HAP-1 (cell line): ENCODE measurements at regions not wholly inside any gene's neighbourhood (a gene's known extent, or its start where the extent isn't known, plus 50 kb on each side); places are given as distances from the start of the nearest gene placed in this dataset.

Source experiments
- DNase-seq, 2 experiments: peaks; one replicate each; pipeline ENCODE4 v3.0.0-alpha.2; 2016 to 2020; ENCODE audit warnings: low spot score in 2 of 2
- H3K27me3 ChIP-seq: fragments of 250-450 bp; sonication (Bioruptor Pico); 2 replicates; pipeline ENCODE4 v1.5.1; 2020; ENCODE audit warnings: low read depth, mild to moderate bottlenecking, moderate library complexity
- H3K36me3 ChIP-seq: fragments of 250-450 bp; sonication (Bioruptor Pico); replicated peaks from 2 replicates; pipeline ENCODE4 v1.5.1; 2020; ENCODE audit warnings: mild to moderate bottlenecking
- H3K4me1 ChIP-seq: fragments of 250-450 bp; sonication (Bioruptor Pico); 2 replicates; pipeline ENCODE4 v1.5.1; 2020; ENCODE audit warnings: mild to moderate bottlenecking
- H3K4me3 ChIP-seq: fragments of 250-450 bp; sonication (Bioruptor Pico); 2 replicates; pipeline ENCODE4 v1.5.1; 2020; ENCODE audit warnings: mild to moderate bottlenecking, moderate library complexity
- H3K9me3 ChIP-seq: fragments of 250-450 bp; sonication (Bioruptor Pico); 2 replicates; pipeline ENCODE4 v1.5.1; 2020; ENCODE audit warnings: mild to moderate bottlenecking, moderate library complexity
- in situ Hi-C: fragments of 300-500 bp; cut with MboI; formaldehyde crosslinking; loops from 3 replicates; pipeline ENCODE4 v1.14.3; 2020; ENCODE audit warnings: low sequenced_read_pairs, inconsistent platforms, mixed read lengths

GRCh38 chr3:147977001-147977400 lies 567.8 kb downstream of the ZIC1 start:
- in situ Hi-C loops, result no loop called here
- Histone ChIP-seq H3K9me3 (no peaks in the 10 kb centered on the region), H3K4me3 (no peak overlapping the region), H3K36me3 (no peaks in the 10 kb centered on the region), H3K4me1 (no peaks in the 10 kb centered on the region), H3K27me3 (no peaks in the 10 kb centered on the region)
- no peak for DNase-seq

- DNase-seq, result no peak
- in situ Hi-C loops, result no loop called here
- H3K4me1 ChIP-seq, result no peaks in the 10 kb centered on the region
Observed at GRCh38 chr3:147987549-147987948, 578.4 kb downstream of the ZIC1 start.

GRCh38 chr3:147989344-147989743 lies 580.2 kb downstream of the ZIC1 start:
- Histone ChIP-seq H3K4me1 (no peaks in the 10 kb centered on the region), H3K9me3 (no peaks in the 10 kb centered on the region), H3K36me3 (no peaks in the 10 kb centered on the region), H3K27me3 (no peaks in the 10 kb centered on the region), H3K4me3 (no peak overlapping the region)
- in situ Hi-C loops, result no loop called here
- DNase-seq, result no peak

More at GRCh38 chr3:147987549-147987948, 578.4 kb downstream of the ZIC1 start:
- H3K4me3 ChIP-seq, result no peak overlapping the region
- no peaks in the 10 kb centered on the region for H3K36me3 ChIP-seq
- H3K27me3 ChIP-seq, result no peaks in the 10 kb centered on the region
- H3K9me3 ChIP-seq, result no peaks in the 10 kb centered on the region

GRCh38 chr3:148002705-148003205 lies 593.6 kb downstream of the ZIC1 start:
- DNase-seq, result no peak
- H3K9me3 ChIP-seq, result no peaks in the 10 kb centered on the region
- no peak overlapping the region for H3K4me3 ChIP-seq

GRCh38 chr3:148004331-148004730 lies 595.2 kb downstream of the ZIC1 start:
- H3K36me3 ChIP-seq, result no peaks in the 10 kb centered on the region
- no peak overlapping the region for H3K4me3 ChIP-seq
- H3K27me3 ChIP-seq, result no peaks in the 10 kb centered on the region
- no peak for DNase-seq
- H3K9me3 ChIP-seq, result no peaks in the 10 kb centered on the region
- H3K4me1 ChIP-seq, result no peaks in the 10 kb centered on the region
- in situ Hi-C loops, result no loop called here

More at GRCh38 chr3:148002705-148003205, 593.6 kb downstream of the ZIC1 start:
- no peaks in the 10 kb centered on the region for H3K27me3 ChIP-seq
- H3K36me3 ChIP-seq, result no peaks in the 10 kb centered on the region
- no peaks in the 10 kb centered on the region for H3K4me1 ChIP-seq
- in situ Hi-C loops, result no loop called here

DNA sequence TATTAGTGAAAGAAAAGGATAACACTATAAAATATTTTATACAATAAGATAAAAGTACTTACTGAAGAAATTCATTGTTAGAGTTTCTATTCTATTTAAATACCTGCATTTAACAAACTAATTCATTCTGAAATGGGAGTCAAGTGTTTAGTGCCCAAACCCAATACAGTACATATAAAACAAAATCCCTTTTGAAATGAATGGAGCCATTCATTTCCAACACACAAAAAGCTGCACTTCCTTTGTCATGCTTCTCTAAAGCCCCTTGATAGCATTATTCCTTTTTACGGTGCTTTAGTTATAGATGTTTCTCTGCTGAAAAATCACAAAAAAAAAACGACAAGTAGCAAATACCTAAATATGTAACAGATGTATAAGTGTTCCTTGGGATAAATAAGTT lies 596.3 kb downstream of the ZIC1 start:
- Histone ChIP-seq H3K4me3 (no peak overlapping the region), H3K9me3 (no peaks in the 10 kb centered on the region), H3K36me3 (no peaks in the 10 kb centered on the region), H3K27me3 (no peaks in the 10 kb centered on the region), H3K4me1 (no peaks in the 10 kb centered on the region)
- DNase-seq, result peak in 1 of 2 experiments; percentile 84
- in situ Hi-C loops, result no loop called here

GRCh38 chr3:148006508-148006907 lies 597.3 kb downstream of the ZIC1 start:
- no peaks in the 10 kb centered on the region for H3K27me3 ChIP-seq
- in situ Hi-C loops, result no loop called here
- no peaks in the 10 kb centered on the region for H3K36me3 ChIP-seq
- H3K4me3 ChIP-seq, result no peak overlapping the region
- H3K4me1 ChIP-seq, result no peaks in the 10 kb centered on the region
- DNase-seq, result no peak
- no peaks in the 10 kb centered on the region for H3K9me3 ChIP-seq

GRCh38 chr3:148008591-148008990 lies 599.4 kb downstream of the ZIC1 start:
- no peak for DNase-seq
- H3K4me1 ChIP-seq, result no peaks in the 10 kb centered on the region
- in situ Hi-C loops, result no loop called here
- no peak overlapping the region for H3K4me3 ChIP-seq
- no peaks in the 10 kb centered on the region for H3K9me3 ChIP-seq
- no peaks in the 10 kb centered on the region for H3K27me3 ChIP-seq
- no peaks in the 10 kb centered on the region for H3K36me3 ChIP-seq

DNA sequence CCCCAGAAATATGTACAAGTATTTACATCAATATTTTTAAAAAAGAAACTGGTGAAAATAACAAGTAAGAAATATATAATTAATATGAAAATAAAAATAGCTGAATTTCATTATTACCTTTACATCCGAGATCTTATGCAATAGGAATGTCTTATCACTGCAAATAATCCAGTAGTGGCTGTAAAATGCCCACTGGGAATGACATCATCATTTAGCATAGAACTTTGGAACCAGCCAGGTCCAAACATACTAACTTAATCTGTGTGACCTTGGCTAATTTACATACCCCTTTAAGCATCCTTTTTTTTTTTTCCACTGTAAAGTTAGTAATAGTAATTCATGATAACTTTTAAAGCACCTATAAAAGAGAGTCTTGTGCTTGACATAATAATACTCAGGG lies 611.7 kb downstream of the ZIC1 start:
- in situ Hi-C loops, result no loop called here
- no peaks in the 10 kb centered on the region for H3K27me3 ChIP-seq
- DNase-seq, result no peak
- no peaks in the 10 kb centered on the region for H3K4me1 ChIP-seq
- no peaks in the 10 kb centered on the region for H3K36me3 ChIP-seq
- no peaks in the 10 kb centered on the region for H3K9me3 ChIP-seq
- H3K4me3 ChIP-seq, result no peak overlapping the region

- DNase-seq, result no peak
- H3K4me1 ChIP-seq, result no peaks in the 10 kb centered on the region
- H3K27me3 ChIP-seq, result no peaks in the 10 kb centered on the region
- in situ Hi-C loops, result no loop called here
- no peaks in the 10 kb centered on the region for H3K9me3 ChIP-seq
- H3K36me3 ChIP-seq, result no peaks in the 10 kb centered on the region
- no peak overlapping the region for H3K4me3 ChIP-seq
Observed at GRCh38 chr3:148021381-148021780, 612.2 kb downstream of the ZIC1 start.

DNA sequence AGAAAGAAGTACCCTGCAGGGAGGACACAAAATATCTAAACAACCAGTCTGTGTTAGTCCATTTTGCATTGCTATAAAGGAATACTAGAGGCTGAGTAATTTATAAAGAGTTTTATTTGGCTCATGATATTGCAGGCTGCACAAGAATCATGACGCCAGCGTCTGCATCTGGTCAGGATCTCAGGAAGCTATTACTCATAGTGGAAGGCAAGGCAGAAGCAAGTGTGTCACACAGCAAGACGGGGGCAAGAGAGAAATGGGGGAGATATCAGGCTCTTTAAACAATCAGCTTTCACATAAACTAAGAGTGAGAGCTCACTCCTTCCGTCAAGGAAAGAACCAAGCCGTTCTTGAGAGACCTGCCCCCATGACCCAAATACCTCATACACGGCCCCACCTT lies 614.8 kb downstream of the ZIC1 start:
- H3K9me3 ChIP-seq, result no peaks in the 10 kb centered on the region
- no peaks in the 10 kb centered on the region for H3K4me1 ChIP-seq
- no peak overlapping the region for H3K4me3 ChIP-seq
- in situ Hi-C loops, result no loop called here
- DNase-seq, result no peak
- H3K36me3 ChIP-seq, result no peaks in the 10 kb centered on the region
- H3K27me3 ChIP-seq, result no peaks in the 10 kb centered on the region

- Histone ChIP-seq H3K4me3 (no peak overlapping the region), H3K4me1 (no peaks in the 10 kb centered on the region), H3K9me3 (no peaks in the 10 kb centered on the region), H3K36me3 (no peaks in the 10 kb centered on the region), H3K27me3 (no peaks in the 10 kb centered on the region)
- in situ Hi-C loops, result no loop called here
- DNase-seq, result no peak
Observed at GRCh38 chr3:148026009-148026588, 616.9 kb downstream of the ZIC1 start.

DNA sequence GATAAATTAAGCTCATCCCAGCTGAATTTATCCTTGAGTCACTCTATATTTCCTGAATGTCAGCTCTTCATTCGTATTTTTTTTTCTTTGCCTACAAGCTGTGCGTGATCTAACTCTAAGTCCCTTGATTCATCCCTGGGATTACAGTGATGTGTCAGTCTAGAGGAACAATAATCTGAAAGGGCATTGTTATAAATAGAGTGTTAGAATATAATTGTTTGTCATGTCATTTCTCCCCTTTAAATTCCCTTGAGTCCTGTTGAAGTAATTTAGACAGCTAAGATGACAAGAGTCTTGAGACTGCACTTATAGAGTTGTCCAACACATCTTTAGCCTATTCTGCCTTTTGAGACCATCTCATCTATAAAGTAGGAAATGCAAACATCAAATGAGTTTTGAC lies 621.8 kb downstream of the ZIC1 start:
- no peak overlapping the region for H3K4me3 ChIP-seq
- no peaks in the 10 kb centered on the region for H3K27me3 ChIP-seq
- no peaks in the 10 kb centered on the region for H3K4me1 ChIP-seq
- no peak for DNase-seq
- H3K36me3 ChIP-seq, result no peaks in the 10 kb centered on the region
- no peaks in the 10 kb centered on the region for H3K9me3 ChIP-seq
- in situ Hi-C loops, result no loop called here

DNA sequence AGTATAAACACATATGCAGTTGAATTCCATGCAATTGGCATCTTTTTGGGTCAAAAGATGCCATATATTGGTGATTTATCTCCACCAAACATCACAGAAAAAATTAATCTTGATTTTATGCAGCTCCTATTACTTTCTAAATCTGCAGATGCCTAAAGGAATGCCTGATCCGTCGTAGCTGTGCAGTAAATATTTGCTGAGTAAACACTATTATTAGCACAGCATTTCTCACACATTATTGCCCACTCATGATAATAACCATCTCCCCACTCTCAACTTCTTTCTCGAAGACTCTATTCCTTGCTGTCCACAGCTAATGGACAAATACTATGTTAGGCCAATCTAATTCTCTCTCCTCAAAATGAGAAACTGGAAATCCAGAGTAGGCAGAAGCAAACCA lies 625.2 kb downstream of the ZIC1 start:
- Histone ChIP-seq H3K27me3 (no peaks in the 10 kb centered on the region), H3K4me3 (no peak overlapping the region), H3K4me1 (no peaks in the 10 kb centered on the region), H3K36me3 (no peaks in the 10 kb centered on the region), H3K9me3 (no peaks in the 10 kb centered on the region)
- in situ Hi-C loops, result no loop called here
- DNase-seq, result no peak

DNA sequence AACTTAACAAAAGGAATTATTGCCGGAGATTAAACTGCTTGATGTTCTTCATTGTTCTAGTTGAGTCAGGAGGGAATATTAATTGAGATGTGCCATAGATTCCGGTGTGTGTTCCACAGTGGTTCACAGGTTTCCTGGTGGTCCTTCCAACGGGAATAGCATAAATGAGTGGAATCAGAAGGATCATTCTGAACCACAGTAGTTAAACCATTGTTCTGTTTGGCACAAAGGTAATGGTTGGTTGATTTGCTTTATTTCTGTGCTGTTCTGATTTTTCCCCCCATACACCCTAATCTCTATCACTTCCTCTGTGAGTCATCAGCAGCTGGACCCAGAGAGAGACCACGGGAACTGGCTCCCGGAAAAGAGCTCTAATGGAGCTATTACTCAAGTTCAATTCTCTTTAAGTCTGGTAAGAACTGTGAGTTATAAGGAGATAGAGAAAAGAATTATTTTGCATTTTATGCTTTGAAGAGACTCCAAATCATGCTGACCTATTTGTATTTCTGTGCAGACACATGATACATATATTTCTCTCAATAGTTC lies 627.2 kb downstream of the ZIC1 start:
- H3K4me1 ChIP-seq, result no peaks in the 10 kb centered on the region
- no peaks in the 10 kb centered on the region for H3K27me3 ChIP-seq
- DNase-seq, result no peak
- in situ Hi-C loops, result no loop called here
- H3K36me3 ChIP-seq, result no peaks in the 10 kb centered on the region
- H3K4me3 ChIP-seq, result no peak overlapping the region
- no peaks in the 10 kb centered on the region for H3K9me3 ChIP-seq
